ENCODE measurements at regions not wholly inside any gene's neighbourhood (a gene's known extent, or its start where the extent isn't known, plus 50 kb on each side); places are given as distances from the start of the nearest gene placed in this dataset.
A peak's percentile ranks its signal among the peaks of the same experiment; 100 is the strongest.
"Not testable (repeated sequence)": the region's sequence is repeated elsewhere in the genome, so short reads cannot be mapped to it uniquely, and the experiment has no call there.

GRCh38 chr2:17460371-17461086 lies 57.7 kb downstream of the RAD51AP2 start:
- no peak for DNase-seq

GRCh38 chr2:17455343-17455742 lies 62.9 kb downstream of the RAD51AP2 start:
- no peak for DNase-seq

- DNase-seq = not testable (repeated sequence)
These were observed 72.0 kb downstream of the RAD51AP2 start for GRCh38 chr2:17446191-17446590.

- no peak for DNase-seq
These were observed 72.5 kb downstream of the RAD51AP2 start for GRCh38 chr2:17445744-17446143.

GRCh38 chr2:17442334-17442733 lies 75.9 kb downstream of the RAD51AP2 start:
- no peak for DNase-seq

- DNase-seq = no peak
These were observed 76.5 kb downstream of the RAD51AP2 start for GRCh38 chr2:17441790-17442189.

GRCh38 chr2:17441055-17441771 lies 77.0 kb downstream of the RAD51AP2 start:
- DNase-seq = no peak

GRCh38 chr2:17430326-17430725 lies 87.9 kb downstream of the RAD51AP2 start:
- no peak for DNase-seq

GRCh38 chr2:17429130-17429529 lies 89.1 kb downstream of the RAD51AP2 start:
- no peak for DNase-seq

GRCh38 chr2:17427401-17427800 lies 90.8 kb downstream of the RAD51AP2 start:
- no peak for DNase-seq

- DNase-seq = no peak
These were observed 91.5 kb downstream of the RAD51AP2 start for GRCh38 chr2:17426743-17427142.

GRCh38 chr2:17422061-17422460 lies 96.2 kb downstream of the RAD51AP2 start:
- DNase-seq = no peak

GRCh38 chr2:17416884-17417391 lies 101.3 kb downstream of the RAD51AP2 start:
- DNase-seq = peak; percentile 4

GRCh38 chr2:17413036-17413435 lies 105.2 kb downstream of the RAD51AP2 start:
- DNase-seq = no peak

- DNase-seq = no peak
These were observed 117.1 kb downstream of the RAD51AP2 start for GRCh38 chr2:17401096-17401495.

GRCh38 chr2:17398770-17399169 lies 119.5 kb downstream of the RAD51AP2 start:
- DNase-seq = no peak

GRCh38 chr2:17388798-17389197 lies 129.4 kb downstream of the RAD51AP2 start:
- DNase-seq = no peak

- DNase-seq = no peak
These were observed 130.6 kb downstream of the RAD51AP2 start for GRCh38 chr2:17387591-17387990.

- no peak for DNase-seq
These were observed 131.5 kb downstream of the RAD51AP2 start for GRCh38 chr2:17386771-17387170.

- no peak for DNase-seq
These were observed 138.2 kb downstream of the RAD51AP2 start for GRCh38 chr2:17380003-17380402.

- no peak for DNase-seq
These were observed 143.0 kb downstream of the RAD51AP2 start for GRCh38 chr2:17375262-17375661.

- no peak for DNase-seq
These were observed 144.5 kb downstream of the RAD51AP2 start for GRCh38 chr2:17373741-17374140.

- DNase-seq = no peak
These were observed 145.2 kb downstream of the RAD51AP2 start for GRCh38 chr2:17373041-17373440.

- no peak for DNase-seq
These were observed 154.4 kb downstream of the RAD51AP2 start for GRCh38 chr2:17363846-17364245.
